ENCODE measurements at regions not wholly inside any gene's neighbourhood (a gene's known extent, or its start where the extent isn't known, plus 50 kb on each side); places are given as distances from the start of the nearest gene placed in this dataset.

DNA sequence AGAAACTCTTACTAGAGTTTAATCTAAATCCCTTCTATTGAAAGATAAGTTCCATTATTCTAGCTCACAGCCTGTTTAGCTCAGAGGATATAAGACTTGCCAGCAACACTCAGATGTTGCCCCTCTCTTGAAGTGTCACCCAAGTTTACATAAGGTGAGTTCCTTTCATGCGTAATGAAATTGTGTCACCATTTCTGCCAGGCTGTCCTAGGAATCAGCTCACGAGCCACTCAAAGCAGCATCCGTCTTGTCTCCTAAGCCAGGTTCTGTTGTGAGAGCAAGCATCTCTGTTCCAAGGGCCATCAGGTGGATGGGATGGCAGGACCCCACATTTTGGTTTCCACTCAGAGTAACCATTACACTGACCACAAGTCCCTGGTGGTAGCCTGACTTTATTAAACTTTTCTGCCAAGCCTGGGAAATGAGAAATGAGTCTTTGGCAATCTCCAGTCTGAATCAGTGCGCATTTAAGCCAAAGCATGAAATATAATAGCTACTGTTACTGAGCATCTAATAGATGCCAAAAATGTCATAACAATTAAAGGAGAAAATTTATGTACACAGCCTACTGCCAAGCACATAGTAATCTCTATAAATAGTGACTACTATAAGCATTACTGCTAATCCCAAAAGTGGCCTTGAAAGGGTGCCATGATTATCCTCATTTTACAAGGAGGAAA, 179.6 kb upstream of the MIR17HG start:
- H3K4me3 ChIP-seq (ENCODE audit: low read length), result no peak overlapping the region
- no peaks in the 10 kb centered on the region for H3K9me2 ChIP-seq (replicated peaks; ENCODE audit: insufficient read depth, low read length)
- H3K36me3 ChIP-seq (ENCODE audit: insufficient read depth, low read length), result no peaks in the 10 kb centered on the region
- no peaks in the 10 kb centered on the region for H3K79me2 ChIP-seq (ENCODE audit: low read length)
- H2AFZ ChIP-seq (ENCODE audit: low read length), result no peak overlapping the region
- H3K4me2 ChIP-seq (ENCODE audit: low read depth, low read length, poor library complexity, severe bottlenecking), result no peak overlapping the region
- DNase-seq, result no peak
- no peak overlapping the region for H3K27ac ChIP-seq (ENCODE audit: low read length)
- no peaks in the 10 kb centered on the region for H3K27me3 ChIP-seq (ENCODE audit: low read length)
- no peaks in the 10 kb centered on the region for H3K4me1 ChIP-seq (ENCODE audit: low read length)
- H3K9me3 ChIP-seq (ENCODE audit: low read length), result no peaks in the 10 kb centered on the region
- no peaks in the 10 kb centered on the region for H4K20me1 ChIP-seq (ENCODE audit: insufficient read depth, low read depth, low read length)
- H3K9ac ChIP-seq (ENCODE audit: low read length), result no peak overlapping the region

GRCh38 chr13:91168386-91168711, 179.1 kb upstream of the MIR17HG start:
- Histone ChIP-seq H3K4me3 (ENCODE audit: low read length) (no peak overlapping the region), H3K27me3 (ENCODE audit: low read length) (no peaks in the 10 kb centered on the region), H2AFZ (ENCODE audit: low read length) (no peak overlapping the region), H3K9ac (ENCODE audit: low read length) (no peak overlapping the region), H3K4me2 (ENCODE audit: low read depth, low read length, poor library complexity, severe bottlenecking) (no peak overlapping the region), H3K79me2 (ENCODE audit: low read length) (no peaks in the 10 kb centered on the region), H3K9me3 (ENCODE audit: low read length) (no peaks in the 10 kb centered on the region), H3K27ac (ENCODE audit: low read length) (no peak overlapping the region), H4K20me1 (ENCODE audit: insufficient read depth, low read depth, low read length) (no peaks in the 10 kb centered on the region), H3K9me2 (replicated peaks; ENCODE audit: insufficient read depth, low read length) (no peaks in the 10 kb centered on the region), H3K4me1 (ENCODE audit: low read length) (no peaks in the 10 kb centered on the region), H3K36me3 (ENCODE audit: insufficient read depth, low read length) (no peaks in the 10 kb centered on the region)
- DNase-seq, result no peak

DNA sequence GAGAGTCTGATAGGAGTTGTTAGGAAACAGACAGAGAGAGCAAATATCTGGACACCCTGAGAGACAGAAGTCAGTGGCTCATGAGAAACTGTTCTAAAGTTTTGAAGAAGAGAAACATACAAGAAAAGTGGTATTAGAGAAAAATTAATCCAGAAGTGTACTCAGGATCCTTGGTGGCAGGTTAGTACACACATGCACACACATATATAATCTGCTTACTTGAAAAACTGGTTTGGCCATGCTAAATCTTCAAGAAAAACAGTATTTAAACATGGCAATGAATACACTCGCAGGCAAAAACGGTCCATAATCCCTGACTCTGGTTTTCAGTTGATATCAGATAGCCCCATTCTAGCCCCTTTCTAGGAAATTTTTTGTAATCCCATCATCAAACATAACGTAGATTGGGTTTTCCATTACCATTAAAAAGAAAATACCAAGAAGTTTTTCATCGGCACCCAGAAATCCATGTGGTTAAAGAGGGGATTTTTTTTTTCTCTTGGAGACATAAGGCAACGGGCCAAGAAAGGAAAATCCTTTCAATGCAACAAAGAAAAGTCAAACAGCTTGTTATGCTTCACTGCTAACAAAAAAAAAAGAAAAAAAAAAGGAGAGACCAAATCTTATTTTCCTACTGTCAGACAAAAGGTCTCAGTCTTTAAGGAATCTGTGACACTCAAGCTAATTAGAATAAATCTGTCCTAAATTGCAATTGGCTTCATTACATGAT, 178.0 kb upstream of the MIR17HG start:
- Histone ChIP-seq H3K79me2 (ENCODE audit: low read length) (no peaks in the 10 kb centered on the region), H3K9me2 (replicated peaks; ENCODE audit: insufficient read depth, low read length) (no peaks in the 10 kb centered on the region), H3K4me1 (ENCODE audit: low read length) (no peaks in the 10 kb centered on the region), H3K36me3 (ENCODE audit: insufficient read depth, low read length) (no peaks in the 10 kb centered on the region), H4K20me1 (ENCODE audit: insufficient read depth, low read depth, low read length) (no peaks in the 10 kb centered on the region), H3K4me2 (ENCODE audit: low read depth, low read length, poor library complexity, severe bottlenecking) (no peak overlapping the region), H3K27ac (ENCODE audit: low read length) (no peak overlapping the region), H3K9me3 (ENCODE audit: low read length) (no peaks in the 10 kb centered on the region), H3K9ac (ENCODE audit: low read length) (no peak overlapping the region), H3K27me3 (ENCODE audit: low read length) (no peaks in the 10 kb centered on the region), H2AFZ (ENCODE audit: low read length) (no peak overlapping the region), H3K4me3 (ENCODE audit: low read length) (no peak overlapping the region)
- DNase-seq, result no peak

DNA sequence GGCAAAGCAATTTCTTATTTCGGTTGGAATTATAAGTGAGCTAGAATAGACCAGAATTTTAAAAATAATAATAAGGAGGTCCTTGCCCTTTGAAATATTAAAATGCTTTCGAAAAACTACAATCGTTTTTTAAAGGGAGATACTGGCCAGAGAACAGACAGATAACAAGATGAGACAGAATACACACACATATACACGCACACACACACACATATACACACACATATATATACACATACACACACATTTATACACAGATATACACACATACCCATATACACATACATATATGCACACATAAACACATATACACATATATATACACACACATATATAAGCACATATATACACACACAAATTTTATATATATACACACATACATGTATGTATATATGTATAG, 175.3 kb upstream of the MIR17HG start:
- no peaks in the 10 kb centered on the region for H3K79me2 ChIP-seq (ENCODE audit: low read length)

DNA sequence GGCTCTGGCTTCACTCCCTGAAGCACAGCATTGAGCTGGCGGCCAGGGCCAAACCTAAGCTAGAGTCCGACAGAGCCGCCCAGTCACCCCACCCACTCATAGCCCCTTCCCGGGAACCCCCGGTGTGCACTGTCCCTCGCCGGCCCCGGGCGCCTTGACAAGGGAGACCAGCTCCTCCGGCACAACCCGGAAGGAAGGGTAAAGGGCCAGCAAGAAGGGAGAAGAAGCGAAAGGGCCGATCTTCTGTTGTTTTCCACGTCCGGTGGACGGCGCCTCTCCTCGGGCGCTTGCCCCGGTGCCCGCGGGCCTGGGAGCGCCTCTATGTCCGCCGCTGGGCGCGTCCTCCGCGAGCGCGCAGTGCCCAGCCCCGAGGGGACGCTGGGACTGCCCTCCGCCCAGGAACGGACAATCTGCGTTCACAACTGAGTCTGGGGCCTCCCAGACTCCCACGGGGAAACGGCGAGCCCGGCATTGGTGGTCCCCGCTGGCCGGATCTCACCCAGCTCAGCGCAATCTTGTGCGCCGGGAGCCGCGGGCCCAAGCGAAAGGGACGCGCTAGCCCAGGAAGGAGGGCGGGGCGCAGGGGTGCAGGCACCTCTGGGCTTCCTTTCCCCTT, 172.5 kb upstream of the MIR17HG start:
- H3K9me3 ChIP-seq (ENCODE audit: low read length), result no peaks in the 10 kb centered on the region
- no peak overlapping the region for H3K9ac ChIP-seq (ENCODE audit: low read length)
- H4K20me1 ChIP-seq (ENCODE audit: insufficient read depth, low read depth, low read length), result no peaks in the 10 kb centered on the region
- no peak overlapping the region for H2AFZ ChIP-seq (ENCODE audit: low read length)
- no peaks in the 10 kb centered on the region for H3K4me1 ChIP-seq (ENCODE audit: low read length)
- no peaks in the 10 kb centered on the region for H3K36me3 ChIP-seq (ENCODE audit: insufficient read depth, low read length)
- H3K27me3 ChIP-seq (ENCODE audit: low read length), result no peaks in the 10 kb centered on the region
- DNase-seq, result no peak
- no peak overlapping the region for H3K27ac ChIP-seq (ENCODE audit: low read length)
- H3K4me3 ChIP-seq (ENCODE audit: low read length), result no peak overlapping the region
- no peaks in the 10 kb centered on the region for H3K9me2 ChIP-seq (replicated peaks; ENCODE audit: insufficient read depth, low read length)
- no peaks in the 10 kb centered on the region for H3K79me2 ChIP-seq (ENCODE audit: low read length)
- H3K4me2 ChIP-seq (ENCODE audit: low read depth, low read length, poor library complexity, severe bottlenecking), result no peak overlapping the region

More for the DNA sequence above, 175.3 kb upstream of the MIR17HG start:
- no peak overlapping the region for H3K9ac ChIP-seq (ENCODE audit: low read length)
- H3K36me3 ChIP-seq (ENCODE audit: insufficient read depth, low read length), result no peaks in the 10 kb centered on the region
- H3K27ac ChIP-seq (ENCODE audit: low read length), result no peak overlapping the region
- no peaks in the 10 kb centered on the region for H4K20me1 ChIP-seq (ENCODE audit: insufficient read depth, low read depth, low read length)
- DNase-seq, result no peak
- no peak overlapping the region for H3K4me3 ChIP-seq (ENCODE audit: low read length)
- no peaks in the 10 kb centered on the region for H3K9me2 ChIP-seq (replicated peaks; ENCODE audit: insufficient read depth, low read length)
- H3K9me3 ChIP-seq (ENCODE audit: low read length), result no peaks in the 10 kb centered on the region
- H3K4me1 ChIP-seq (ENCODE audit: low read length), result no peaks in the 10 kb centered on the region
- H2AFZ ChIP-seq (ENCODE audit: low read length), result no peak overlapping the region
- H3K4me2 ChIP-seq (ENCODE audit: low read depth, low read length, poor library complexity, severe bottlenecking), result no peak overlapping the region
- H3K27me3 ChIP-seq (ENCODE audit: low read length), result no peaks in the 10 kb centered on the region

GRCh38 chr13:91178099-91178498, 169.4 kb upstream of the MIR17HG start:
- no peak overlapping the region for H3K27ac ChIP-seq (ENCODE audit: low read length)
- H3K36me3 ChIP-seq (ENCODE audit: insufficient read depth, low read length), result no peaks in the 10 kb centered on the region

GRCh38 chr13:91181892-91182291, 165.6 kb upstream of the MIR17HG start:
- Histone ChIP-seq H3K9me2 (replicated peaks; ENCODE audit: insufficient read depth, low read length) (no peaks in the 10 kb centered on the region), H3K27me3 (ENCODE audit: low read length) (no peaks in the 10 kb centered on the region), H2AFZ (ENCODE audit: low read length) (no peak overlapping the region), H3K79me2 (ENCODE audit: low read length) (no peaks in the 10 kb centered on the region), H4K20me1 (ENCODE audit: insufficient read depth, low read depth, low read length) (no peaks in the 10 kb centered on the region), H3K4me3 (ENCODE audit: low read length) (no peak overlapping the region), H3K9me3 (ENCODE audit: low read length) (no peaks in the 10 kb centered on the region), H3K4me2 (ENCODE audit: low read depth, low read length, poor library complexity, severe bottlenecking) (no peak overlapping the region), H3K36me3 (ENCODE audit: insufficient read depth, low read length) (no peaks in the 10 kb centered on the region), H3K4me1 (ENCODE audit: low read length) (no peaks in the 10 kb centered on the region), H3K9ac (ENCODE audit: low read length) (no peak overlapping the region), H3K27ac (ENCODE audit: low read length) (no peak overlapping the region)
- DNase-seq, result no peak

More at GRCh38 chr13:91178099-91178498, 169.4 kb upstream of the MIR17HG start:
- no peak overlapping the region for H2AFZ ChIP-seq (ENCODE audit: low read length)
- no peak for DNase-seq
- H3K4me2 ChIP-seq (ENCODE audit: low read depth, low read length, poor library complexity, severe bottlenecking), result no peak overlapping the region
- H3K27me3 ChIP-seq (ENCODE audit: low read length), result no peaks in the 10 kb centered on the region
- no peaks in the 10 kb centered on the region for H3K4me1 ChIP-seq (ENCODE audit: low read length)
- no peak overlapping the region for H3K9ac ChIP-seq (ENCODE audit: low read length)
- no peaks in the 10 kb centered on the region for H3K79me2 ChIP-seq (ENCODE audit: low read length)
- H4K20me1 ChIP-seq (ENCODE audit: insufficient read depth, low read depth, low read length), result no peaks in the 10 kb centered on the region
- H3K9me3 ChIP-seq (ENCODE audit: low read length), result no peaks in the 10 kb centered on the region
- H3K9me2 ChIP-seq (replicated peaks; ENCODE audit: insufficient read depth, low read length), result no peaks in the 10 kb centered on the region
- H3K4me3 ChIP-seq (ENCODE audit: low read length), result no peak overlapping the region

DNA sequence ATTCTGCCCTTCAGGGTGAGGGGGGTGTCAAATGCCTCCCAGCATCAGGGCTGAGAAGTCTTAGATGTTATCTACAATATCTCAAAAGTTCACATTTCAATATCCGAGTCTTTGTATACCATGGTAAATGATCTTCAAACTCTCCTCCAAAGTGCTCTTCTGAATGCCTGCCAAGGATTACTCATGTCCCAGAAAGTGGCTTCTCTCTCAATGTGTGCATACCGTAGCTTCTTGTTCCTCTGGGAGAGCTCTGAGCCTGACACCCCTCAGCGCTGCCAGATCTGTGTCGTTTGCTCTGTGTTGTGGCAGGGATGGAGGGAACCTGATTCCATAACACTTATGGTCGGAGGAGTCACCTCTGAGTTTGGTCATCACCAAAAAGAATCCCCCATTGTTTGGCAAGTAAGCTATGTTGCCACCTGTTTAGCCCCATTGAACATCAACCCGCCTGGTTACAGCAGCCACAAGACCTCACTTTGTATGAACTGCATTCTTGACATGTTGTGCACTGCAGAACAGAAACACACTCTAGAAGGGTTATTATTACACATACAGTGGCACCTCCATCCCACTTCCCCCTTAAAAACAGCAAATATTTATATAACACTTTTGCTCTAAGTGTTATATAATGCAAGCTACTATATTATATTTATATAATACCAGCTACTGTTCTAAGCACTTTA, 163.1 kb upstream of the MIR17HG start:
- Histone ChIP-seq H3K4me1 (ENCODE audit: low read length) (no peaks in the 10 kb centered on the region), H3K9me3 (ENCODE audit: low read length) (no peaks in the 10 kb centered on the region), H3K36me3 (ENCODE audit: insufficient read depth, low read length) (no peaks in the 10 kb centered on the region), H3K4me2 (ENCODE audit: low read depth, low read length, poor library complexity, severe bottlenecking) (no peak overlapping the region), H3K79me2 (ENCODE audit: low read length) (no peaks in the 10 kb centered on the region), H3K27me3 (ENCODE audit: low read length) (no peaks in the 10 kb centered on the region), H3K27ac (ENCODE audit: low read length) (no peak overlapping the region), H3K9ac (ENCODE audit: low read length) (no peak overlapping the region), H4K20me1 (ENCODE audit: insufficient read depth, low read depth, low read length) (no peaks in the 10 kb centered on the region), H2AFZ (ENCODE audit: low read length) (no peak overlapping the region), H3K9me2 (replicated peaks; ENCODE audit: insufficient read depth, low read length) (no peaks in the 10 kb centered on the region), H3K4me3 (ENCODE audit: low read length) (no peak overlapping the region)
- no peak for DNase-seq
